Vagina (tissue), 2 donors: ENCODE measurements at regions not wholly inside any gene's neighbourhood (a gene's known extent, or its start where the extent isn't known, plus 50 kb on each side); places are given as distances from the start of the nearest gene placed in this dataset.

Experiments
- POLR2A ChIP-seq, 2 donors: fragments of 450-650 bp; IDR thresholded peaks; one replicate each; pipeline ENCODE4 v1.6.1; 2017; ENCODE audit warnings: antibody characterized with exemption in 2 of 2, mild to moderate bottlenecking in 2 of 2, moderate library complexity in 2 of 2
- POLR2AphosphoS5 ChIP-seq, 2 donors: sonication (generic); formaldehyde crosslinking; IDR thresholded peaks; one replicate each; pipeline ENCODE4 v1.9.0; 2017; ENCODE audit warnings: antibody characterized with exemption in 2 of 2, mild to moderate bottlenecking in 2 of 2, low read depth in 1 of 2; ENCODE audit not compliant: insufficient read depth in 1 of 2

- no peak for TF ChIP-seq POLR2AphosphoS5 (IDR thresholded peaks at IDR 0.05; ENCODE audit: insufficient read depth in 1 of 2, low read depth in 1 of 2)
- TF ChIP-seq POLR2A (IDR thresholded peaks at IDR 0.05) = no peak
These were observed 52.1 kb upstream of the P3H2 start for GRCh38 chr3:190172751-190173150.
